Thyroid gland (tissue), 4 donors: ENCODE measurements at regions not wholly inside any gene's neighbourhood (a gene's known extent, or its start where the extent isn't known, plus 50 kb on each side); places are given as distances from the start of the nearest gene placed in this dataset.

Source experiments
- DNase-seq, 2 donors: peaks; one replicate each; pipeline ENCODE4 v3.0.0-alpha.2; 2019
- H3K27ac ChIP-seq, 3 donors: fragments of 200-600 bp; sonication (generic); 1 replicate in 2 of 3; 2 replicates in 1 of 3; pipeline ENCODE4 v1.5.1; 2016 to 2019; ENCODE audit warnings: mild to moderate bottlenecking in 1 of 3, moderate library complexity in 1 of 3
- H3K27me3 ChIP-seq: fragments of 200-600 bp; sonication (generic); one replicate; pipeline ENCODE4 v1.5.1; 2019
- H3K36me3 ChIP-seq, 2 donors: fragments of 200-600 bp; sonication (generic); one replicate each; pipeline ENCODE4 v1.5.1; 2016 to 2019
- H3K4me1 ChIP-seq, 2 donors: fragments of 200-600 bp; sonication (generic); one replicate each; pipeline ENCODE4 v1.5.1; 2017 to 2019
- H3K4me3 ChIP-seq, 3 donors: fragments of 200-600 bp; sonication (generic); replicated peaks in 1 of 3; 1 replicate in 2 of 3; 2 replicates in 1 of 3; pipeline ENCODE4 v1.5.1; 2016; ENCODE audit warnings: mild to moderate bottlenecking in 1 of 3
- H3K9me3 ChIP-seq: fragments of 200-600 bp; sonication (generic); one replicate; pipeline ENCODE4 v1.5.1; 2017
- CTCF ChIP-seq, 6 experiments: fragments of 200-600 bp in 3 of 6; fragments of 450-650 bp in 3 of 6; sonication (generic) in 3 of 6; IDR thresholded peaks; one replicate each; pipeline ENCODE4 v1.5.1; 2016 to 2019; ENCODE audit warnings: antibody characterized with exemption in 6 of 6, mild to moderate bottlenecking in 2 of 6, inconsistent platforms in 1 of 6, moderate library complexity in 1 of 6
- POLR2A ChIP-seq, 2 donors: fragments of 450-650 bp; IDR thresholded peaks; one replicate each; pipeline ENCODE4 v1.6.1; 2017; ENCODE audit warnings: antibody characterized with exemption in 2 of 2, mild to moderate bottlenecking in 2 of 2, moderate library complexity in 1 of 2
- WGBS, 2 donors: methylation state at CpG; one replicate each; pipeline ENCODE4 v1.1.5; 2017; 5-methylcytosine and 5-hydroxymethylcytosine counted together
- intact Hi-C: fragments of 100-400 bp; cut with DNase I; formaldehyde crosslinking; loops from one replicate; pipeline ENCODE4 v1.15.1; 2023

- no peaks in the 10 kb centered on the region for H3K9me3 ChIP-seq
- WGBS, 2 donors, result 19 to 22% methylated on average over 4 of the region's 4 CpGs
Observed at GRCh38 chr9:85178474-85178873, 508.9 kb downstream of the NTRK2 start.

GRCh38 chr9:85173967-85174366, 504.4 kb downstream of the NTRK2 start:
- no peak for DNase-seq
- H3K27ac ChIP-seq, result no peak overlapping the region
- intact Hi-C loops, result no loop called here
- H3K36me3 ChIP-seq, result no peaks in the 10 kb centered on the region
- WGBS, 2 donors, result 63 to 86% methylated on average over 1 of the region's 1 CpG
- no peak overlapping the region for H3K4me3 ChIP-seq
- peaks cover 2 to 4% of the 10 kb centered on the region in 2 donors for H3K4me1 ChIP-seq
- H3K9me3 ChIP-seq, result no peaks in the 10 kb centered on the region
- H3K27me3 ChIP-seq, result no peaks in the 10 kb centered on the region
- no peak for TF ChIP-seq POLR2A (IDR thresholded peaks at IDR 0.05)

More at GRCh38 chr9:85178474-85178873, 508.9 kb downstream of the NTRK2 start:
- intact Hi-C loops, result no loop called here
- no peaks in the 10 kb centered on the region for H3K36me3 ChIP-seq
- no peak overlapping the region for H3K4me3 ChIP-seq
- DNase-seq, result peak; percentile 20 to 27
- no peak overlapping the region for H3K27ac ChIP-seq
- no peak for TF ChIP-seq POLR2A (IDR thresholded peaks at IDR 0.05)
- TF ChIP-seq CTCF (IDR thresholded peaks at IDR 0.05), result no peak
- no peaks in the 10 kb centered on the region for H3K27me3 ChIP-seq
- H3K4me1 ChIP-seq, result peaks cover 2 to 4% of the 10 kb centered on the region in 2 donors

DNA sequence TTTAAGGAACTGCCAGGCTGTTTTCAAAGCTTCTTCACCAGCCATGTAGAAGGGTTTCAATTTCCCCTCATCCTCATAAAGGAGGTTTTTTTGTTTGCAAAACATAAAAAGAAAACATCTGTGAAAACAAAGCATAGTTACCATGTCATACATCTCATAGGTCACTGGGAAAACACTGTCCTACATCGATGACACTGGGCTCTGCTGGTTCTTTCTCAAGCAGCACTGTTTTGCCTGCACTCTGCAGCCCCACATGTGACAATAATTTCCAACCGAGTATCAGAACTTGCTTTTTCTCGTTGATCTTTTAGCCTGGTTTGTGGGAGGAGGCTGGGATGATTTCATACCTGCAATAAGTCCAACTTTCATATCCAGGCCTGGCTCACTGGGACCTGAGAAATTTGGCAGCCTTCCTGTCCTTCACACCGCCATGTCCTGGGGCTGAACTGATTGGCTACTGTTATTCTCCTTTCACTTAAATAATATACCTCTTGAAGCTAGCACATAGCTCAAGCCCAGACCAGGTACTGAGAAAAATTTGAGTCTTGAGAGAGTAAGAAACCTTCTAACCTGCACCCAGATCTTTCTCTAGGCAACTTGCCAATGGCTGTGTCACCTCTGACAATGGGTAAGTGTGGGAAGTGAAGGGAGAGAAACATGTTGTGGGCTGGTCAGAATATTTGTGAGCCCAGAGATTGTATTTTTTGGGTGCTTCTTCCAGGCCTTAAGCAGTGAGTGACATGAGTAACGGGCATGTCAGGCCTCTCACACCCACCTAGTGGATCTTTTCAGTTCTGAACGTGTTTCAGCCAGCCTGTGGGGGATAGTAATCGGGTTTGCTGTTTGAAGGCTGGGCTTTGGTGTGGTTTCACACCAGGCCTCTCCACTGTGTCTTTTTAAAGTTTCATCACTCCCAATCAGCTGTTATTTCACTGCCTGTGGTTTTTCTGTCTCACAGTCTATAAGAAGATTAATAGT, 502.8 kb downstream of the NTRK2 start:
- H3K27me3 ChIP-seq, result no peaks in the 10 kb centered on the region
- no peaks in the 10 kb centered on the region for H3K9me3 ChIP-seq
- H3K4me1 ChIP-seq, result no peaks in the 10 kb centered on the region
- intact Hi-C loops, result no loop called here
- no peak overlapping the region for H3K27ac ChIP-seq
- 74 to 76% methylated on average over 7 of the region's 7 CpGs for WGBS, 2 donors
- H3K4me3 ChIP-seq, result no peak overlapping the region
- TF ChIP-seq CTCF (IDR thresholded peaks at IDR 0.05) (no peak), POLR2A (IDR thresholded peaks at IDR 0.05) (no peak)
- DNase-seq, result no peak
- no peaks in the 10 kb centered on the region for H3K36me3 ChIP-seq

GRCh38 chr9:85171163-85171562, 501.6 kb downstream of the NTRK2 start:
- TF ChIP-seq CTCF (IDR thresholded peaks at IDR 0.05) (no peak), POLR2A (IDR thresholded peaks at IDR 0.05) (no peak)
- Histone ChIP-seq H3K27me3 (no peaks in the 10 kb centered on the region), H3K36me3 (no peaks in the 10 kb centered on the region), H3K4me1 (no peaks in the 10 kb centered on the region), H3K4me3 (no peak overlapping the region), H3K27ac (no peak overlapping the region), H3K9me3 (no peaks in the 10 kb centered on the region)
- no peak for DNase-seq
- intact Hi-C loops, result no loop called here

DNA sequence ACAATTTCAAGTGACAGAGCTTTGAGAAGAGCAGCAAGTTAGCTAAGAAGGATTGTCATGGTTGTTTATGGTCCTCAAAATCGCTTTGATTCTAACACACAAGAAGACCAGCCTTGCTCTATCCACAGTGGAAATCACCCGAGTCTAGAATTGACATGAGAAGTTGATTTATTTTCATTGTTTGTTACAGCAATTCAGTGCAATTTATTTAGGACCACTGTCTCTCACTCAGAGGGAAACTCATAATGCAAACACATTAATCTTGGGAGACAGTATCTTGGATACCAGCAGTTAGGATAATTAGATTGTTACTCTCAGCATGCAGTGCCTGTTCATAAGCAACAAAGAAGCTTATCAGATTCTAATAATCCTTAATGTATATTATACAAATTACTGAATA, 498.9 kb downstream of the NTRK2 start:
- 74 to 84% methylated on average over 2 of the region's 2 CpGs for WGBS, 2 donors
- intact Hi-C loops, result no loop called here

More for the DNA sequence above, 498.9 kb downstream of the NTRK2 start:
- Histone ChIP-seq H3K4me1 (no peaks in the 10 kb centered on the region), H3K4me3 (no peak overlapping the region), H3K9me3 (no peaks in the 10 kb centered on the region), H3K27ac (no peak overlapping the region), H3K27me3 (no peaks in the 10 kb centered on the region), H3K36me3 (no peaks in the 10 kb centered on the region)
- no peak for DNase-seq
- no peak for TF ChIP-seq POLR2A (IDR thresholded peaks at IDR 0.05)
- TF ChIP-seq CTCF (IDR thresholded peaks at IDR 0.05), result no peak
